ENCODE measurements at regions not wholly inside any gene's neighbourhood (a gene's known extent, or its start where the extent isn't known, plus 50 kb on each side); places are given as distances from the start of the nearest gene placed in this dataset.

DNA sequence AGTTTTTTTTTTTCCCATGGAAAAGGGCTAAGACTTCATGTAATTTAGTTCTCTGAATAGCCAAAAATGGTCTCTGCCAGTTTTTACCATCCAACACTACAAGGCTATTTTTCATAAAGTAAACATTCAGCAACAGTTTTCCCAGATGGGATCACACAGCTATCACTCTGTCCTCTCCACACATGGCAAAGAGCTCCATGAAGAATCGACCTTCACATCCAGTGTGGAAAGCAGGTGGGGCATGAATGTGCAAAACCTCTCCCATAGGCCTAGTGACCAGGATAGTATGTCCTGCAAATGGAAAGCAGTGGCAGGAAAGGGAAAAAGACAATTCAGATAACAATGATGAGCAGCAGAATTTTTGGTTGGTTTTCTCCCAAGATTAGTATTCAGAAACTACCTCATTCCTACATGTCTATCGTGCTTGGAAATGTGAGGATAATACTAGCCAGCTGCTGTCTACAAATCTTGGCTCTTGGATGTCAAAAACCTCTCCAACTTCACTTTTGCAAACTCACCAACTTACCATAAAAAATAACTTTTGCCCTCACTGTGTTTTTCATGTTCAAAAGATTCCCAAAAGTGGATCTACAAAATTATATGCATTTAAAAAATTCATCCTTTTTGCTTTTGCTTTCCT is 159.7 kb upstream of the MCHR2 start:
- TF ChIP-seq, protein P1, sequence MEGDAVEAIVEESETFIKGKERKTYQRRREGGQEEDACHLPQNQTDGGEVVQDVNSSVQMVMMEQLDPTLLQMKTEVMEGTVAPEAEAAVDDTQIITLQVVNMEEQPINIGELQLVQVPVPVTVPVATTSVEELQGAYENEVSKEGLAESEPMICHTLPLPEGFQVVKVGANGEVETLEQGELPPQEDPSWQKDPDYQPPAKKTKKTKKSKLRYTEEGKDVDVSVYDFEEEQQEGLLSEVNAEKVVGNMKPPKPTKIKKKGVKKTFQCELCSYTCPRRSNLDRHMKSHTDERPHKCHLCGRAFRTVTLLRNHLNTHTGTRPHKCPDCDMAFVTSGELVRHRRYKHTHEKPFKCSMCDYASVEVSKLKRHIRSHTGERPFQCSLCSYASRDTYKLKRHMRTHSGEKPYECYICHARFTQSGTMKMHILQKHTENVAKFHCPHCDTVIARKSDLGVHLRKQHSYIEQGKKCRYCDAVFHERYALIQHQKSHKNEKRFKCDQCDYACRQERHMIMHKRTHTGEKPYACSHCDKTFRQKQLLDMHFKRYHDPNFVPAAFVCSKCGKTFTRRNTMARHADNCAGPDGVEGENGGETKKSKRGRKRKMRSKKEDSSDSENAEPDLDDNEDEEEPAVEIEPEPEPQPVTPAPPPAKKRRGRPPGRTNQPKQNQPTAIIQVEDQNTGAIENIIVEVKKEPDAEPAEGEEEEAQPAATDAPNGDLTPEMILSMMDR (IDR thresholded peaks at IDR 0.05; ENCODE audit: insufficient read depth, low read length): no peak
- no peak for TF ChIP-seq POLR2AphosphoS5 (IDR thresholded peaks at IDR 0.05; ENCODE audit: low read depth)
- TF ChIP-seq, protein P2, sequence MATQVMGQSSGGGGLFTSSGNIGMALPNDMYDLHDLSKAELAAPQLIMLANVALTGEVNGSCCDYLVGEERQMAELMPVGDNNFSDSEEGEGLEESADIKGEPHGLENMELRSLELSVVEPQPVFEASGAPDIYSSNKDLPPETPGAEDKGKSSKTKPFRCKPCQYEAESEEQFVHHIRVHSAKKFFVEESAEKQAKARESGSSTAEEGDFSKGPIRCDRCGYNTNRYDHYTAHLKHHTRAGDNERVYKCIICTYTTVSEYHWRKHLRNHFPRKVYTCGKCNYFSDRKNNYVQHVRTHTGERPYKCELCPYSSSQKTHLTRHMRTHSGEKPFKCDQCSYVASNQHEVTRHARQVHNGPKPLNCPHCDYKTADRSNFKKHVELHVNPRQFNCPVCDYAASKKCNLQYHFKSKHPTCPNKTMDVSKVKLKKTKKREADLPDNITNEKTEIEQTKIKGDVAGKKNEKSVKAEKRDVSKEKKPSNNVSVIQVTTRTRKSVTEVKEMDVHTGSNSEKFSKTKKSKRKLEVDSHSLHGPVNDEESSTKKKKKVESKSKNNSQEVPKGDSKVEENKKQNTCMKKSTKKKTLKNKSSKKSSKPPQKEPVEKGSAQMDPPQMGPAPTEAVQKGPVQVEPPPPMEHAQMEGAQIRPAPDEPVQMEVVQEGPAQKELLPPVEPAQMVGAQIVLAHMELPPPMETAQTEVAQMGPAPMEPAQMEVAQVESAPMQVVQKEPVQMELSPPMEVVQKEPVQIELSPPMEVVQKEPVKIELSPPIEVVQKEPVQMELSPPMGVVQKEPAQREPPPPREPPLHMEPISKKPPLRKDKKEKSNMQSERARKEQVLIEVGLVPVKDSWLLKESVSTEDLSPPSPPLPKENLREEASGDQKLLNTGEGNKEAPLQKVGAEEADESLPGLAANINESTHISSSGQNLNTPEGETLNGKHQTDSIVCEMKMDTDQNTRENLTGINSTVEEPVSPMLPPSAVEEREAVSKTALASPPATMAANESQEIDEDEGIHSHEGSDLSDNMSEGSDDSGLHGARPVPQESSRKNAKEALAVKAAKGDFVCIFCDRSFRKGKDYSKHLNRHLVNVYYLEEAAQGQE (IDR thresholded peaks at IDR 0.05; ENCODE audit: insufficient replicate concordance, low read depth): no peak
- TF ChIP-seq GABPA (IDR thresholded peaks at IDR 0.05; ENCODE audit: low read depth): no peak

Measured in HL-60 (cell line).